Cardiac muscle cell (in vitro differentiated cells and primary cell): ENCODE measurements at regions not wholly inside any gene's neighbourhood (a gene's known extent, or its start where the extent isn't known, plus 50 kb on each side); places are given as distances from the start of the nearest gene placed in this dataset.

ENCODE experiments used
- DNase-seq, 2 donors: peaks; one replicate each; pipeline versions ENCODE4 v3.0.0 to v3.0.0-alpha.2; 2010 to 2017; ENCODE audit warnings: low read depth in 1 of 2, low spot score in 1 of 2
- H3K27ac ChIP-seq: fragments of 200-600 bp; sonication (generic); 2 replicates; pipeline ENCODE4 v1.5.1; 2016
- H3K27me3 ChIP-seq: fragments of 200-600 bp; sonication (generic); 2 replicates; pipeline ENCODE4 v1.6.0; 2016; ENCODE audit warnings: control low read depth
- H3K36me3 ChIP-seq: fragments of 200-600 bp; sonication (generic); 2 replicates; pipeline ENCODE4 v1.5.1; 2016; ENCODE audit warnings: control low read depth
- H3K4me1 ChIP-seq: fragments of 200-600 bp; sonication (generic); 2 replicates; pipeline ENCODE4 v1.8.1; 2017; ENCODE audit warnings: low read depth, mild to moderate bottlenecking, mixed run types
- H3K4me3 ChIP-seq: fragments of 200-600 bp; sonication (generic); 2 replicates; pipeline ENCODE4 v1.5.1; 2016; ENCODE audit warnings: mild to moderate bottlenecking
- H3K9me3 ChIP-seq: fragments of 200-600 bp; sonication (generic); 2 replicates; pipeline ENCODE4 v1.5.1; 2017; ENCODE audit warnings: low read depth, mild to moderate bottlenecking, control low read depth
- TF ChIP-seq, protein P1 (sequence below): IDR thresholded peaks from 2 replicates; pipeline ENCODE4 v1.5.1; 2012; ENCODE audit warnings: low read depth, mild to moderate bottlenecking, low read length

DNA sequence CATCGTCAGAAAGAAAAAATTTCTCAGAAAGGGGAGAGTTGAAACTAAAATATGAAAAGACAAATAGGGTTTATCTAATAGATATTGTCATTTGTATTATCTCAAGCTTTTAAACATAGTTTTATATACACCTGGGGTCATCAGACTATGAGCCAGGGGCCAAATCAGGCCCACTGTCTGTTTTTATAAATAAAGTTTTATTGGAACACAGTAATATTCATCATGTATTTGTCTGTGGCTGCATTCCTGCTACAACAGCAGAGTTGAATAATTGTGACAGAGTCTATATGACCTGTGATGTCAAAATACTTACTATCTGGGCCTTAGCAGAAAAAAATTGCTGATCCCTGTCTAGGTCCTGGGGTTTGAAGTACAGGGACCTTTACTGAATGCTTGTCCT is 120.5 kb upstream of the RUNX1 start:
- H3K27ac ChIP-seq: no peak overlapping the region
- H3K4me1 ChIP-seq: no peaks in the 10 kb centered on the region
- H3K27me3 ChIP-seq: peaks cover 40% of the 10 kb centered on the region
- no peak for DNase-seq
- TF ChIP-seq, protein P1, sequence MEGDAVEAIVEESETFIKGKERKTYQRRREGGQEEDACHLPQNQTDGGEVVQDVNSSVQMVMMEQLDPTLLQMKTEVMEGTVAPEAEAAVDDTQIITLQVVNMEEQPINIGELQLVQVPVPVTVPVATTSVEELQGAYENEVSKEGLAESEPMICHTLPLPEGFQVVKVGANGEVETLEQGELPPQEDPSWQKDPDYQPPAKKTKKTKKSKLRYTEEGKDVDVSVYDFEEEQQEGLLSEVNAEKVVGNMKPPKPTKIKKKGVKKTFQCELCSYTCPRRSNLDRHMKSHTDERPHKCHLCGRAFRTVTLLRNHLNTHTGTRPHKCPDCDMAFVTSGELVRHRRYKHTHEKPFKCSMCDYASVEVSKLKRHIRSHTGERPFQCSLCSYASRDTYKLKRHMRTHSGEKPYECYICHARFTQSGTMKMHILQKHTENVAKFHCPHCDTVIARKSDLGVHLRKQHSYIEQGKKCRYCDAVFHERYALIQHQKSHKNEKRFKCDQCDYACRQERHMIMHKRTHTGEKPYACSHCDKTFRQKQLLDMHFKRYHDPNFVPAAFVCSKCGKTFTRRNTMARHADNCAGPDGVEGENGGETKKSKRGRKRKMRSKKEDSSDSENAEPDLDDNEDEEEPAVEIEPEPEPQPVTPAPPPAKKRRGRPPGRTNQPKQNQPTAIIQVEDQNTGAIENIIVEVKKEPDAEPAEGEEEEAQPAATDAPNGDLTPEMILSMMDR: no peak
- no peaks in the 10 kb centered on the region for H3K36me3 ChIP-seq
- no peaks in the 10 kb centered on the region for H3K9me3 ChIP-seq
- H3K4me3 ChIP-seq: no peak overlapping the region

DNA sequence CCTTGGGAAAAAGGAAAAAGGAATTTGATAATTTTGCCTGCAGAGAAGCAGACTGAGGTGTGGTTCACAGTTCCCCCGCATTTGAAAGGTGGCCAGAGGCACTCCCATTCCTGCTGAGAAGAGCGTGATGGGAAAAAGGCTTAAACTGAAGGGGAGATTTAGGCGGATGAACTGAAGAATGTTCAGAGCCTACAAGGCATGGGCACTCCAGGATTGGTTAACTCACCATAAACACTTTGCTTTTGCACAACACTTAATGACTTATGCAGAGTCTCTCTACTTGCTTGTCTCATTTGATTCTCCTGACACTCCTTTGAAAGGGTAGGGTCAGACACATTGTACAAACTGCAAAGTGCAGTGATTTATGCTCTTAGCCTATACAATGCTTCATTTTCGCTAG is 119.6 kb upstream of the RUNX1 start:
- no peak for DNase-seq
- H3K36me3 ChIP-seq: no peaks in the 10 kb centered on the region
- H3K9me3 ChIP-seq: no peaks in the 10 kb centered on the region
- H3K4me3 ChIP-seq: no peak overlapping the region
- TF ChIP-seq, protein P1: no peak
- no peak overlapping the region for H3K27ac ChIP-seq
- H3K4me1 ChIP-seq: no peaks in the 10 kb centered on the region
- H3K27me3 ChIP-seq: peaks cover 42% of the 10 kb centered on the region

DNA sequence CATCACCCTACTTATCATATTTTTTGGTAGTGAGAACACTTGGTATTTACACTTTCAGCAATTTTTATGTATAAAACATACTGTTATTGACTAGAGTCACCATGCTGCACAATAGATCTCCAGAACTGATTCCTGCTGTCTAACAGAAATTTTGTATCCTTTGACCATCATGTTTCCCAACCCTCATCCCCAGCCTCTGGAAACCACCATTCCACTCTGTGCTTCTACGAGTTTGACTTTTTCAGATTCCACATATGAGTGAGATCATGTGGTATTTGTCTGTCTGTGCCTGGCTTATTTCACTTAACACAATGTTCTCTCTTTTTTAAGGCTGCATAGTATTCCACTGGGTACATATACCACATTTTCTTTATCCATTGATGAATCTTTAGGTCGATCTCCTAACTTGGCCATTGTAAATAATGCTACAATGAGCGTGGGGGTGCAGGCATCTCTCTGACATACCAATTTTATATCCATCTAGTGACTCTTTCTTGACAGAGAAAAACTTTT is 115.9 kb upstream of the RUNX1 start:
- Histone ChIP-seq H3K27ac (no peak overlapping the region), H3K4me3 (no peak overlapping the region), H3K36me3 (no peaks in the 10 kb centered on the region), H3K27me3 (peaks cover 40% of the 10 kb centered on the region), H3K9me3 (no peaks in the 10 kb centered on the region), H3K4me1 (no peaks in the 10 kb centered on the region)
- no peak for DNase-seq
- TF ChIP-seq, protein P1: no peak

DNA sequence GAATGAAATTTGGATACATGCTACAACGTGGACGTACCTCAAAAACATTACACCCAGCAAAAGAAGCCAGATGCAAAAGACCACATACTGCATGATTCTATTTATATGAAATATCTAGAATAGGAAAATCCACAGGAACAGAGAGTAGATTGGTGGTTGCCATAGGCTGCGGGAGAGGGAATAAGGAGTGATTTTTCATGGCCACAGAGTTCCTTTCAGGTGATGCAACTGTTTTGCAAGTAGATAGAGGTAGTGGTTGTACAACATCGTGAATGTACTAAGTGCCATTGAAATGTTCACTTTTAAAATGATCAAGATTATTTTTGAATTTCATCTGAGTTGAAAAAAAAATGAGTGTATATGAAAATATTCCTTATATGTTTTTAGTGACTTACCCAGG is 115.3 kb upstream of the RUNX1 start:
- Histone ChIP-seq H3K36me3 (no peaks in the 10 kb centered on the region), H3K4me3 (no peak overlapping the region), H3K9me3 (no peaks in the 10 kb centered on the region), H3K27ac (no peak overlapping the region), H3K27me3 (peaks cover 40% of the 10 kb centered on the region), H3K4me1 (no peaks in the 10 kb centered on the region)
- DNase-seq: no peak
- TF ChIP-seq, protein P1: no peak

DNA sequence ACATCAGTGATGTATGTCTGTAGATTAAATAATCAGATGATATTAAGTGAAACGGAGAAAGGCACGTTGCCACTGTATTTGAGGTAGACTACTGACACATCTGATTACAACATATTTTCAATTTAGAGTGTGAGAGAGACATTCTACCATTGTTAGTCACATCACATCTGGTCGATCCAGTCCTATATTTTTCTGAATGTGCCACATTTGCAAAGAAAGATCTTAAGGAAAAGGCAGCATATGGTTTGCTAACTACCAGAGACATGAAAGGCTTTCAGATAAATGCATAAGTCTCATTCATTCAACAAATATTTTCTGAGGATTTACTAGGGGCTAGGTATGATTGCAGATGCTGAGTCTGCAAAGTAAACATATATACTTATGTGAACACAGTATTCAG is 114.3 kb upstream of the RUNX1 start:
- Histone ChIP-seq H3K27ac (no peak overlapping the region), H3K4me3 (no peak overlapping the region), H3K4me1 (no peaks in the 10 kb centered on the region), H3K9me3 (no peaks in the 10 kb centered on the region), H3K27me3 (peaks cover 31% of the 10 kb centered on the region), H3K36me3 (no peaks in the 10 kb centered on the region)
- TF ChIP-seq, protein P1: no peak
- peak in 1 of 2 donors; percentile 10 for DNase-seq

DNA sequence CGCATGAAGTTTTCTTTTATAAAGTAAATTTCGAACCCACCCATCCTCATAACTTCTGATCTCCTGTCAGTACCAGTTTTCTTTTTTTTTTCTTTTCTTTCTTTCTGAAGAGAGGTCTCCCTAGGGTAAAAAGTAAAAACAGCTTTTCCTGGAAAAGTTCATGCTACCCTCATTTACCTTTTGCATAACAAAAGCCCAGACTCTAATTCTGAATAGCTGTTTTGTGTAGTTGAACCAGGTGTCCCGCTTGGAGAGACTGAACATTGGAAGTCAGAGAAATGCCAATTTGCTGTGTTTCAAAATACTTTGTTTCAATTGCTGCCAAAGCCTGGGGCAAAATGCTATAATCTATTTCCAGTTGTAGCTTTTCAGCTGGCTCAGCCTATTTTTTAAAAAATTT is 113.7 kb upstream of the RUNX1 start:
- TF ChIP-seq, protein P1: no peak
- Histone ChIP-seq H3K27me3 (peaks cover 27% of the 10 kb centered on the region), H3K9me3 (no peaks in the 10 kb centered on the region), H3K36me3 (no peaks in the 10 kb centered on the region), H3K27ac (no peak overlapping the region), H3K4me1 (no peaks in the 10 kb centered on the region), H3K4me3 (no peak overlapping the region)
- DNase-seq: no peak
